ENCODE measurements at regions not wholly inside any gene's neighbourhood (a gene's known extent, or its start where the extent isn't known, plus 50 kb on each side); places are given as distances from the start of the nearest gene placed in this dataset.

DNA sequence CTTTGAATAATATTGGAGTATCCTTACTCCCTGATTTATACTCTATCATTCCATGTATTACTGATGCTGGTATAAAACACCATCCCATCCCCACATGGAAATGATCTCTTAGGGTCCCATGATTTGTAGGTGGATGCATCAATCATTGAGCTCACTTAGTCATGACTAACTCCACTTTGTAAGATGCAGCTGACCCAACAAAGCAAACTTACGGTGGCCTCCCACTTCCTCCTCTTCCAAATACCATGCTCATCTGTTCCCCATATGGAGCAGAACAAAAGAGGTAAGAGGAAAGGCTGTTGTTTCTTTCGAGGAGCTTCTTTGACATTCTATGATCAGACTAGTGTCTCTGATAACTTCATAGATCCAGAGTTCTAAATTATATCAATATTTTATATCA, 640.2 kb upstream of the SLC39A10 start (continued):
- TF ChIP-seq FLYWCH1 (CRISPR knock-in tag; IDR thresholded peaks at IDR 0.05) (no peak), REPIN1 (CRISPR knock-in tag; IDR thresholded peaks at IDR 0.05; ENCODE audit: borderline replicate concordance, low read depth) (no peak), ZNF558 (CRISPR knock-in tag; IDR thresholded peaks at IDR 0.05; ENCODE audit: borderline replicate concordance) (no peak), ELF1 (CRISPR knock-in tag; IDR thresholded peaks at IDR 0.05) (no peak), HNRNPK (IDR thresholded peaks at IDR 0.05; ENCODE audit: low read depth, low read length, poor library complexity, severe bottlenecking) (no peak), TARDBP (CRISPR knock-in tag; IDR thresholded peaks at IDR 0.05) (no peak), GFI1 (CRISPR knock-in tag; IDR thresholded peaks at IDR 0.05; ENCODE audit: borderline replicate concordance) (no peak), HMG20B (CRISPR knock-in tag; conservative IDR thresholded peaks at IDR 0.05) (no peak), MEIS1 (CRISPR knock-in tag; IDR thresholded peaks at IDR 0.05; ENCODE audit: borderline replicate concordance) (no peak)
- TF ChIP-seq, protein P1, sequence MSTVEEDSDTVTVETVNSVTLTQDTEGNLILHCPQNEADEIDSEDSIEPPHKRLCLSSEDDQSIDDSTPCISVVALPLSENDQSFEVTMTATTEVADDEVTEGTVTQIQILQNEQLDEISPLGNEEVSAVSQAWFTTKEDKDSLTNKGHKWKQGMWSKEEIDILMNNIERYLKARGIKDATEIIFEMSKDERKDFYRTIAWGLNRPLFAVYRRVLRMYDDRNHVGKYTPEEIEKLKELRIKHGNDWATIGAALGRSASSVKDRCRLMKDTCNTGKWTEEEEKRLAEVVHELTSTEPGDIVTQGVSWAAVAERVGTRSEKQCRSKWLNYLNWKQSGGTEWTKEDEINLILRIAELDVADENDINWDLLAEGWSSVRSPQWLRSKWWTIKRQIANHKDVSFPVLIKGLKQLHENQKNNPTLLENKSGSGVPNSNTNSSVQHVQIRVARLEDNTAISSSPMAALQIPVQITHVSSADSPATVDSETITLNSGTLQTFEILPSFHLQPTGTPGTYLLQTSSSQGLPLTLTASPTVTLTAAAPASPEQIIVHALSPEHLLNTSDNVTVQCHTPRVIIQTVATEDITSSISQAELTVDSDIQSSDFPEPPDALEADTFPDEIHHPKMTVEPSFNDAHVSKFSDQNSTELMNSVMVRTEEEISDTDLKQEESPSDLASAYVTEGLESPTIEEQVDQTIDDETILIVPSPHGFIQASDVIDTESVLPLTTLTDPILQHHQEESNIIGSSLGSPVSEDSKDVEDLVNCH (CRISPR knock-in tag; IDR thresholded peaks at IDR 0.05): no peak
- TF ChIP-seq, protein P2, sequence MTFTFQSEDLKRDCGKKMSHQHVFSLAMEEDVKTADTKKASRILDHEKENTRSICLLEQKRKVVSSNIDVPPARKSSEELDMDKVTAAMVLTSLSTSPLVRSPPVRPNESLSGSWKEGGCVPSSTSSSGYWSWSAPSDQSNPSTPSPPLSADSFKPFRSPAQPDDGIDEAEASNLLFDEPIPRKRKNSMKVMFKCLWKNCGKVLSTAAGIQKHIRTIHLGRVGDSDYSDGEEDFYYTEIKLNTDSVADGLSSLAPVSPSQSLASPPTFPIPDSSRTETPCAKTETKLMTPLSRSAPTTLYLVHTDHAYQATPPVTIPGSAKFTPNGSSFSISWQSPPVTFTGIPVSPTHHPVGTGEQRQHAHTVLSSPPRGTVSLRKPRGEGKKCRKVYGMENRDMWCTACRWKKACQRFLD (CRISPR knock-in tag; IDR thresholded peaks at IDR 0.05; ENCODE audit: borderline replicate concordance): no peak

DNA sequence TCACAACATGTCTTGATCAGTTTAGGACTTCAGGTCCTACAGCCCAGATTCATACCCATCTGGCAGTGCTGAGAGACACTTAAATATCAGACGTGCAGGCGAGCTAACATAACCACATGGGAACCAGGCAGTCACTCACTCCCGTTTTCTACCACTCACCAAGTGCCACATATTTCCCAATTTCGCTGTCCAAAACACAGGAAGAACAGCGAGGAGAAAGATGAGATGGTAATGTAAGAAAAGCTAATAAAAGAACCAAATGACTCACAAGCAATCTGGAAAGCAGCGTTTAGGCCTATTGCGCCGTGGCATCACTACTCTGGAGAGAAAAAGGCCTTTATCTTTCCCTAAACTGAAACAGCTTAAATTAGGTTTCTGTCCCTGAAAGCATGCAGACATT, 647.8 kb upstream of the SLC39A10 start:
- Histone ChIP-seq H4K20me1 (ENCODE audit: insufficient read depth, low read length) (no peaks in the 10 kb centered on the region), H3K4me3 (replicated peaks in 1 of 3; ENCODE audit: insufficient read depth in 1 of 3, low read depth in 2 of 3, low read length in 3 of 3) (no peak overlapping the region), H3K79me2 (ENCODE audit: insufficient read depth, low read length) (no peaks in the 10 kb centered on the region), H3K36me3 (replicated peaks in 1 of 2; ENCODE audit: control insufficient read depth in 1 of 2, insufficient read depth in 2 of 2, low read length in 2 of 2) (no peaks in the 10 kb centered on the region), H3K9me3 (ENCODE audit: low read length) (no peaks in the 10 kb centered on the region), H3K4me2 (ENCODE audit: low read depth, low read length) (no peak overlapping the region), H3K27ac (ENCODE audit: extremely low read length, insufficient read depth, low read length) (no peak overlapping the region), H3K4me1 (ENCODE audit: insufficient read depth, low read length) (no peaks in the 10 kb centered on the region), H2AFZ (ENCODE audit: low read length) (no peak overlapping the region), H3K9ac (ENCODE audit: insufficient read depth, low read depth, low read length) (no peak overlapping the region), H3K27me3 (ENCODE audit: control insufficient read depth in 1 of 2, insufficient read depth in 2 of 2, low read length in 2 of 2) (no peaks in the 10 kb centered on the region)
- in situ Hi-C loops (cut with HindIII; ENCODE audit: extremely low pct_ligation_motif_present, low pct_unique_long_range_greater_than_20kb): no loop called here
- no TSS peak for BruUV-seq (replicated peaks)
- CTCF ChIA-PET (ENCODE audit: low intra/inter-chr PET ratio, low total read pairs): no interaction called here
- POLR2A ChIA-PET: no interaction called here
- FAIRE-seq (no peak), DNase-seq (ENCODE audit: low spot score) (no peak), ATAC-seq (no peak)
- WGBS (ENCODE audit: low lambda C conversion rate): 8% methylated on average over 8 of the region's 8 CpGs
- intact Hi-C loops (cut with micrococcal nuclease; ENCODE audit: unreplicated experiment): no loop called here
- no peak for TF ChIP-seq ZNF747 (CRISPR knock-in tag; IDR thresholded peaks at IDR 0.05; ENCODE audit: borderline replicate concordance)
- TF ChIP-seq CREB1 (IDR thresholded peaks at IDR 0.05): no peak
- TF ChIP-seq CREB1 (CRISPR knock-in tag; IDR thresholded peaks at IDR 0.05): no peak
